Thymus (tissue), 11 donors: ENCODE measurements at regions not wholly inside any gene's neighbourhood (a gene's known extent, or its start where the extent isn't known, plus 50 kb on each side); places are given as distances from the start of the nearest gene placed in this dataset.
"Not testable (repeated sequence)": the region's sequence is repeated elsewhere in the genome, so short reads cannot be mapped to it uniquely, and the experiment has no call there.

ENCODE experiments used
- DNase-seq, 9 donors: peaks; one replicate each; pipeline ENCODE4 v3.0.0-alpha.2; 2013; ENCODE audit warnings: low spot score in 9 of 9, low read depth in 6 of 9, missing footprints in 1 of 9
- H3K27ac ChIP-seq, 2 donors: one replicate each; pipeline ENCODE4 v1.5.1; 2013; ENCODE audit warnings: control low read depth in 1 of 2, low read depth in 1 of 2, low read length in 1 of 2, mild to moderate bottlenecking in 1 of 2, moderate library complexity in 1 of 2
- H3K27me3 ChIP-seq, 2 donors: one replicate each; pipeline ENCODE4 v1.5.1; 2013; ENCODE audit warnings: low read length in 1 of 2; ENCODE audit not compliant: control insufficient read depth in 2 of 2, insufficient read depth in 1 of 2
- H3K36me3 ChIP-seq, 2 donors: one replicate each; pipeline ENCODE4 v1.5.1; 2013; ENCODE audit warnings: low read length in 1 of 2, mild to moderate bottlenecking in 1 of 2, moderate library complexity in 1 of 2; ENCODE audit not compliant: control insufficient read depth in 2 of 2, insufficient read depth in 2 of 2
- H3K4me1 ChIP-seq, 2 donors: one replicate each; pipeline ENCODE4 v1.5.1; 2013; ENCODE audit warnings: low read length in 2 of 2; ENCODE audit not compliant: control insufficient read depth in 2 of 2, insufficient read depth in 2 of 2
- H3K4me3 ChIP-seq, 2 donors: one replicate each; pipeline ENCODE4 v1.5.1; 2013; ENCODE audit warnings: low read length in 2 of 2, control low read depth in 1 of 2, mild to moderate bottlenecking in 1 of 2
- H3K9me3 ChIP-seq, 2 donors: one replicate each; pipeline ENCODE4 v1.5.1; 2013; ENCODE audit warnings: low read length in 1 of 2, mild to moderate bottlenecking in 1 of 2; ENCODE audit not compliant: control insufficient read depth in 2 of 2, insufficient read depth in 1 of 2
- WGBS: extraction: QIAGEN DNeasy Blood & Tissue Kit; methylation state at CpG from one replicate; pipeline ENCODE4 v1.1.7; 2013; 5-methylcytosine and 5-hydroxymethylcytosine counted together
- donor health status: healthy.

DNA sequence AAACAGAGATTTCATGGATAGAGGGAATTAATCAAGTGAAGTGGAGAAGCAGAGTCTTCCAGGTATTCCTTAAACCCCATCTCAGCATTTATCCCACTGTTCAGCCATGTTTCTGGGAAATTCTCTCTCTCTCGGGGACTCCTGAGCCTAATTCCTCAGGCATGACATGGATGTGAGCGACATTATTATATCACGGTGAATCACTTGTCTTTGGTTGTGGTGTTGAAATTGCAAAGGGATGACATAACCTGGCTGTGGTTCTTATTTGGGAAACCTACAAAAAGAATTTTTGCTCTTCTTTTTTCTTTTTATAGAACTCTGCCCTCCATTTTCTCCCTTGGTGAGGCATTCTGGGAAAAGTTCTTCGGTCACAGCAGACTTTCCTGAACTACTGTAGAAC, 457.9 kb upstream of the PTGER4 start:
- no peak overlapping the region for H3K4me3 ChIP-seq
- no peaks in the 10 kb centered on the region for H3K36me3 ChIP-seq
- H3K4me1 ChIP-seq, result no peaks in the 10 kb centered on the region
- DNase-seq, result no peak
- 97% methylated on average over 4 of the region's 4 CpGs for WGBS
- no peak overlapping the region for H3K27ac ChIP-seq
- no peaks in the 10 kb centered on the region for H3K9me3 ChIP-seq
- no peaks in the 10 kb centered on the region for H3K27me3 ChIP-seq

DNA sequence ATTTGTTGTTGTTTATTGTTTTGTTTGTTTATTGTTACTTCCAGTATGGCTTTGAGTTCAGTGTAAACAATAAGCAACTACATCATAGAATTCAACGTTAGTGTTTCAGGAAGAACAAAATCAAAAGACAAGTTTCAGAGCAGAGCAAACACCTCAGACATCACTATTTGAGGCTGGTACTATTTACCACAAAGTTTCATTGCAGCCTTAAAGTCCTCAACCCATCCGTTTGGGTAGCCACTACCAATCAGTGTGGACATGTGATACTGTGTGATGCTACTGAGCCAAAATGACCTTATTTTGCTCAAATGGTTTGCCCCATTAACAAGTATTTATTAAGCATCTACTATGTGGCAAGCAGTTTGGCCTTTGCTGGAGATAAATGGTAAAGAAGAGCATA, 458.5 kb upstream of the PTGER4 start:
- Histone ChIP-seq H3K36me3 (no peaks in the 10 kb centered on the region), H3K27me3 (no peaks in the 10 kb centered on the region), H3K9me3 (no peaks in the 10 kb centered on the region), H3K4me1 (no peaks in the 10 kb centered on the region), H3K4me3 (no peak overlapping the region), H3K27ac (no peak overlapping the region)
- no peak for DNase-seq
- 90% methylated on average over 2 of the region's 2 CpGs for WGBS

DNA sequence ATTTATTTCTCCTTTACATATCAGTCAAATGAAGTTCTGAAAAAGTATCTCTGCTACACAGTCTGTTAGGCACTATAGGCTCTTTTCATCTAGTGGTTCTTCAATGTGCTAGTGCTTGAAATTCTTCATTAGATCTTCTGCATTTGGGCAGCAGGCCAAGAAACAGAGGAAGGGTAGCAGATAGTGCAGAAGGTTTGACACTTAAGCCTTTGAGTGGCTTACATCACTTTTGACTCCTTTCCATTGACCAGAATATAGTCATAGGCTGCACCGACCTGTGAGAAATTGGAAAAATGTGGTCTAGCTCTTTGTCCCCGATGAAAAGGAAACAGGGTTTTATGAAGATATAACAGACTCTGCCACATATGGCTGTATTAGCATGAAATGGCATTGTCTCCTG, 459.5 kb upstream of the PTGER4 start:
- 54% methylated on average over 2 of the region's 2 CpGs for WGBS

DNA sequence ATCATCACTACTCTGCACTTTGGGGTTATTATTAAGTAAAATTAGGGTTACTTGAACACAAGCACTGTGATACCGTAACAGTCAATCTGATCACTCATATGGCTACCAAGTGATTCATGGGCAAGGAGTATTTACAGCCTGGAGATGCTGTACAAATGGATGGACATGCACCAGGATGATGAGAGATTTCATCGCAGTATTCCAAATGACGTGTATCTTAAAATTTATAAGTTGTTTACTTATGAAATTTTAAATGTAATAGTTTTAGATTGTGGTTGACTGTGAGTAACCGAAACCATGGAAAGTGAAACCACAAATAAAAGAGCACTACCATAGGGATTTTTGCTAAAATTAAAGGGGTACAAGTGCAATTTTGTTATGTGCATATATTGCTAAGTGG, 462.2 kb upstream of the PTGER4 start:
- Histone ChIP-seq H3K27me3 (no peaks in the 10 kb centered on the region), H3K4me1 (no peaks in the 10 kb centered on the region), H3K9me3 (no peaks in the 10 kb centered on the region), H3K4me3 (no peak overlapping the region), H3K36me3 (no peaks in the 10 kb centered on the region), H3K27ac (no peak overlapping the region)
- 70% methylated on average over 4 of the region's 4 CpGs for WGBS
- DNase-seq, result no peak

More for the DNA sequence above, 459.5 kb upstream of the PTGER4 start:
- Histone ChIP-seq H3K4me3 (no peak overlapping the region), H3K4me1 (no peaks in the 10 kb centered on the region), H3K27ac (no peak overlapping the region), H3K9me3 (no peaks in the 10 kb centered on the region), H3K36me3 (no peaks in the 10 kb centered on the region), H3K27me3 (no peaks in the 10 kb centered on the region)
- no peak for DNase-seq

DNA sequence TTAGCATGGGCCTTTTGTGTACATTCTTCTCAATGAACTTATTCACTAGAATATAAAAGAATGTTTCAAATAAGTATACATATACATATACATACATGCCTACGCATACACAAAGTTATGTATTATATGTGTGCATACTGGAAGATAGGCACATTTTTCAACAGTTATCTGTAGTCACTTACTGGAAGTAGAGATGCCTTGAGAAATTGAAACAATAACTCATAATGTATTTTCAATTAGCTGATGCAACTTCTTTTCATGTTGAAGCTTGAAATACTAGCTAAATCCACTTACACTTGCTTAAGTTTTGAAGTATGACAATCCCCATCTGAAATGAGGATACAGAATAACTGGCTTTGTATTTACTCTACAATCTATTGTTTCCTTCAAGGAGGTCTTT, 469.0 kb upstream of the PTGER4 start:
- H3K27ac ChIP-seq, result no peak overlapping the region
- WGBS, result 97% methylated on average over 1 of the region's 1 CpG
- no peak overlapping the region for H3K4me3 ChIP-seq
- no peak for DNase-seq
- no peaks in the 10 kb centered on the region for H3K36me3 ChIP-seq
- H3K4me1 ChIP-seq, result no peaks in the 10 kb centered on the region
- H3K27me3 ChIP-seq, result no peaks in the 10 kb centered on the region
- no peaks in the 10 kb centered on the region for H3K9me3 ChIP-seq

DNA sequence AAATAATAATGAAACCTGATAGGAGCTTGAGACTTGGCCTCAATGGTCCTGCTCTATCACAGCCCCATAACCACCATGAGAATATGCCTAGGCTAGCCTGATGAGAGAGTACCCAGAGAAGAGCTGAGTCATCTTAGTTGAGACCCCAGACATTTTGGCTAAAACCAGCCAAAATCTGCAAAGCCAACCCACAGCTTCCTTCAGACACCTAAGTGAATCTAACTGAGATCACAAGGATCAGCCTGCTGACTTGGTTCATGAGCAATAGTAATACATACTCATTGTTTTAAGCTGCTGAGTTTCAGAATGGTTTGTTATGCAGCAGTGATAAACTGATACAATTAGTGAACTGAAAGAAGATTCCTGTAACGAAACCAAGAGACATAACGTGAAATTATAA, 473.7 kb upstream of the PTGER4 start:
- 97% methylated on average over 2 of the region's 2 CpGs for WGBS
- Histone ChIP-seq H3K9me3 (no peaks in the 10 kb centered on the region), H3K27me3 (no peaks in the 10 kb centered on the region), H3K36me3 (no peaks in the 10 kb centered on the region), H3K4me1 (no peaks in the 10 kb centered on the region), H3K4me3 (no peak overlapping the region), H3K27ac (no peak overlapping the region)
- no peak for DNase-seq

DNA sequence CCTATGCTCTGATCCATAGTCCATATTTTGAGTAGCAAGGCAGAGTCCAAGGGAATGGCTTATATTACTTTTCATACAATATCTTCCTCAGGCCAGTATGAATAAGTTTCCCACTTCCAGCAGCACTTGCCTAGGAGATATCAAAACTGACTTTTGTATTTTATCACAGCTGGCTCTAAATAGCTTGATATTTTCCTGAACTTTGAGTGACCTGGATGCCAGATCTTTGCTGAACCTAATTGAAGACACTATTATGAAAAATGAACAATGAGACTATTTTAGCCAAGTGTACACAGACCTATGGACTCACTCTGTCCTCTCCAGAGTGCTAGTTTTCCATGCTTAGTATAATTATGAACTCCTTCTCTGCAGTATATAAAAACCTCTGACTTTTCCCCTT, 475.6 kb upstream of the PTGER4 start:
- H3K4me1 ChIP-seq, result no peaks in the 10 kb centered on the region
- no peaks in the 10 kb centered on the region for H3K27me3 ChIP-seq
- H3K27ac ChIP-seq, result no peak overlapping the region
- no peak overlapping the region for H3K4me3 ChIP-seq
- no peak for DNase-seq
- H3K36me3 ChIP-seq, result no peaks in the 10 kb centered on the region
- no peaks in the 10 kb centered on the region for H3K9me3 ChIP-seq

DNA sequence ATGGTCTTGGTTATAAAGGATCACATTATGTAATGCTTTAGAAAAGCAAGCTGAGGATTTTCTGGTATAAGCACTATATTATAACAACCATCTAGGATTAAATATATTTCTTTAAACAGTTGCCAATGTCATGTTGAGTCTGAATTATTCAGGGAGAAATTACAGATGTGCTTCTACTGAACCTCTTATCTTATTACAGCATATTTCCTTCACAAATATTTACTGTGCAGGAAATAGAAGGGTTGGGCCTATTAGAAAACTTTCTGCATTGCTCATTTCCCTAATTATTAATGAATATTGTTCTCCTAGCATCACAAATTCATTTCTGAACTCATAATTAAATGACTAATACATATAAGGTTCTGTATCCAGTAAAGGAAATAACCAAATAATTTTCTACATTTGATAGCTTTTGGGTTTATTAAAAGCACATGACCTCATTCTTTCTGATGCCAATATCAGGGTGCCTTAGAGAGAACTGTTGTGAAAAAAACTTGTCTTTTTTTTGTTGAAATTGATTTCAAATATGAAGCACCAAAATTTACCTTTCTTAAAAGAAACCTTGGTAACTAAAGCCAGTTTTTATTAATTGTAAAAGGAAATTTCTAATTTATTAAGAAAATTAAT, 476.8 kb upstream of the PTGER4 start:
- Histone ChIP-seq H3K27me3 (no peaks in the 10 kb centered on the region), H3K36me3 (no peaks in the 10 kb centered on the region), H3K9me3 (no peaks in the 10 kb centered on the region), H3K4me1 (no peaks in the 10 kb centered on the region), H3K4me3 (no peak overlapping the region), H3K27ac (no peak overlapping the region)
- DNase-seq, result no peak

DNA sequence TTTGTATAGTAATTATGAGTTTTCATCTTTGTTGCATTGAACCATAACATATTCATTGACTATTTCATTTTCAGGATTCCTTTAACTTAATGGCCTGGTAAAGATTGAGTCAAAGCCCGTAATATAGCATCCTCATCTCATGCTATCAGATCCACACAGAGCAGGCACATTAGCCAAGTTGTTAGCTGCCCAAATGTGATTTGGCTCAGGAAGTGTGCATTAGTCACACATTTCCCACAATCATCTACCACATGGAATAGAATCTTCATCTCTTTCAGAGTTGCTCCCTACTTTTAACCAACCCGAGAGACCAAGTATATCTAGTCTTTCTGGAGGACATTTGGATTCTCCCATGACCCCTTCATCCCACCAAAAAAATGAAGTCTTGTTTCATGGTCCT, 481.0 kb upstream of the PTGER4 start:
- WGBS, result 89% methylated on average over 2 of the region's 2 CpGs
- H3K27me3 ChIP-seq, result no peaks in the 10 kb centered on the region
- DNase-seq, result no peak

DNA sequence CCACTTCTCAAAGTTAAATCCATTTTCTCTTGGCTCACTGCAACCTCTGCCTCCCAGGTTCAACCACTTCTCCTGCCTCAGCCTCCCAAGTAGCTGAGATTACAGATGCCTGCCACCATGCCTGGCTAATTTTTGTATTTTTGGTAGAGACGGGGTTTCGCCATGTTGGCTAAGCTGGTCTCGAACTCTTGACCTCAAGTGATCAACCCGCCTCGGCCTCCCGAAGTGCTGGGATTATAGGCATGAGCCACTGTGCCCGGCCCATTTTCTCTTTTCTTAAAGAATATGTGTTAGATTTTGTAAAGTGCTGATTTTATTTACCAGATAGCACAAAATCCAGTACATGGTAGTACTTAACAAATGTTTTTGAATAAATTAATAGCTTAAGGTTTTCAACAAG, 484.1 kb upstream of the PTGER4 start:
- H3K27me3 ChIP-seq, H3K4me1 ChIP-seq, DNase-seq, H3K27ac ChIP-seq, H3K4me3 ChIP-seq, H3K36me3 ChIP-seq, H3K9me3 ChIP-seq: not testable (repeated sequence)
- WGBS, result 98% methylated on average over 7 of the region's 7 CpGs

More for the DNA sequence above, 481.0 kb upstream of the PTGER4 start:
- Histone ChIP-seq H3K4me3 (no peak overlapping the region), H3K36me3 (no peaks in the 10 kb centered on the region), H3K9me3 (no peaks in the 10 kb centered on the region), H3K27ac (no peak overlapping the region), H3K4me1 (no peaks in the 10 kb centered on the region)
